SK-N-MC (cell line): ENCODE measurements at regions not wholly inside any gene's neighbourhood (a gene's known extent, or its start where the extent isn't known, plus 50 kb on each side); places are given as distances from the start of the nearest gene placed in this dataset.

Experiments
- EZH2 ChIP-seq: fragments of 200-600 bp; sonication (generic); IDR thresholded peaks from one replicate; pipeline ENCODE4 v1.6.1; 2017; ENCODE audit warnings: antibody characterized with exemption
- FOXP2 ChIP-seq: optimal IDR thresholded peaks from 2 replicates; pipeline ENCODE3; 2011; ENCODE audit warnings: mild to moderate bottlenecking, moderate library complexity; ENCODE audit not compliant: insufficient read depth; ENCODE audit errors: extremely low read length, control extremely low read depth
- POLR2AphosphoS5 ChIP-seq: IDR thresholded peaks from 2 replicates; pipeline ENCODE4 v1.6.1; 2012; ENCODE audit warnings: mild to moderate bottlenecking, low read depth, low read length, borderline replicate concordance

DNA sequence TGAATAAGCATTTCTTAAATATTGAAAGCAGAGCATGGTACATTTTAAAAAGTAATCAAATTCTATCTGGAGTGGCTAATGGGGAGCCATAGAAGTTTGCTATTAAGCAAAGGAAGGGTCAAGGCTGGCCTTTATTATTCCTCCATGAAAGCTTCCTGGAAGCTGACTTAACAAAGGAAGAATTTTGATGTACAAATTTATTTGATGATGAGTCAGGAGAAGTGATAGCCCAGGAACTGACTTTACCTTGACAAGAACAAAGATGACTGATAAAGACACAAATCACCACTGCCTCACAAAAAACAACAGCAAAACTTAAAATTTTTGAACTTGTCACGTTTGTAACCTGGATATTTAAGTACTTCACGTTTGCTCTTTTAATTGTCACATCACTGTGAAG lies 872.1 kb downstream of the PCDH7 start:
- TF ChIP-seq EZH2 (no peak), POLR2AphosphoS5 (no peak), FOXP2 (no peak)
